Neural cell (in vitro differentiated cells): ENCODE measurements at regions not wholly inside any gene's neighbourhood (a gene's known extent, or its start where the extent isn't known, plus 50 kb on each side); places are given as distances from the start of the nearest gene placed in this dataset.

Experiments used
- EP300 ChIP-seq: fragments of 450-650 bp; conservative IDR thresholded peaks from 2 replicates; pipeline ENCODE4 v1.6.1; 2014; ENCODE audit warnings: antibody characterized with exemption, mild to moderate bottlenecking, moderate library complexity; ENCODE audit not compliant: poor library complexity, severe bottlenecking
- POLR2AphosphoS5 ChIP-seq: IDR thresholded peaks from 2 replicates; pipeline ENCODE4 v1.6.1; 2012
- RAD21 ChIP-seq: fragments of 450-650 bp; conservative IDR thresholded peaks from 2 replicates; pipeline ENCODE4 v1.6.1; 2014; ENCODE audit warnings: antibody characterized with exemption, mild to moderate bottlenecking, moderate library complexity
- REST ChIP-seq: IDR thresholded peaks from 2 replicates; pipeline ENCODE4 v1.6.1; 2012; ENCODE audit warnings: borderline replicate concordance
- SMC3 ChIP-seq: fragments of 450-650 bp; conservative IDR thresholded peaks from 2 replicates; pipeline ENCODE4 v1.6.1; 2014; ENCODE audit warnings: antibody characterized with exemption, mild to moderate bottlenecking, moderate library complexity; ENCODE audit not compliant: poor library complexity
- TAF1 ChIP-seq: IDR thresholded peaks from 2 replicates; pipeline ENCODE4 v1.6.1; 2012; ENCODE audit warnings: low read depth
- TF ChIP-seq, protein P1 (sequence below): fragments of 450-650 bp; IDR thresholded peaks from 2 replicates; pipeline ENCODE4 v1.5.1; 2014; ENCODE audit warnings: antibody characterized with exemption, mild to moderate bottlenecking, moderate library complexity; ENCODE audit not compliant: poor library complexity, severe bottlenecking

- TF ChIP-seq, protein P1, sequence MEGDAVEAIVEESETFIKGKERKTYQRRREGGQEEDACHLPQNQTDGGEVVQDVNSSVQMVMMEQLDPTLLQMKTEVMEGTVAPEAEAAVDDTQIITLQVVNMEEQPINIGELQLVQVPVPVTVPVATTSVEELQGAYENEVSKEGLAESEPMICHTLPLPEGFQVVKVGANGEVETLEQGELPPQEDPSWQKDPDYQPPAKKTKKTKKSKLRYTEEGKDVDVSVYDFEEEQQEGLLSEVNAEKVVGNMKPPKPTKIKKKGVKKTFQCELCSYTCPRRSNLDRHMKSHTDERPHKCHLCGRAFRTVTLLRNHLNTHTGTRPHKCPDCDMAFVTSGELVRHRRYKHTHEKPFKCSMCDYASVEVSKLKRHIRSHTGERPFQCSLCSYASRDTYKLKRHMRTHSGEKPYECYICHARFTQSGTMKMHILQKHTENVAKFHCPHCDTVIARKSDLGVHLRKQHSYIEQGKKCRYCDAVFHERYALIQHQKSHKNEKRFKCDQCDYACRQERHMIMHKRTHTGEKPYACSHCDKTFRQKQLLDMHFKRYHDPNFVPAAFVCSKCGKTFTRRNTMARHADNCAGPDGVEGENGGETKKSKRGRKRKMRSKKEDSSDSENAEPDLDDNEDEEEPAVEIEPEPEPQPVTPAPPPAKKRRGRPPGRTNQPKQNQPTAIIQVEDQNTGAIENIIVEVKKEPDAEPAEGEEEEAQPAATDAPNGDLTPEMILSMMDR, result no peak
- TF ChIP-seq RAD21, result no peak
- no peak for TF ChIP-seq EP300
- TF ChIP-seq TAF1, result no peak
- no peak for TF ChIP-seq REST
- no peak for TF ChIP-seq SMC3
- no peak for TF ChIP-seq POLR2AphosphoS5
Observed at GRCh38 chr11:91365986-91366585, 858.5 kb upstream of the FAT3 start.
